GM18868 (cell line): ENCODE measurements at regions not wholly inside any gene's neighbourhood (a gene's known extent, or its start where the extent isn't known, plus 50 kb on each side); places are given as distances from the start of the nearest gene placed in this dataset.

ENCODE experiments used
- ATAC-seq: cut with Tn5 transposase; IDR thresholded peaks from one replicate; pipeline ENCODE4 v1.9.1; 2021; ENCODE audit warnings: mild to moderate bottlenecking, moderate library complexity; ENCODE audit not compliant: unreplicated experiment

GRCh38 chr12:77504466-77504865 lies 326.2 kb upstream of the NAV3 start:
- ATAC-seq, result no peak

- no peak for ATAC-seq
Observed at GRCh38 chr12:77500089-77500488, 330.6 kb upstream of the NAV3 start.

- no peak for ATAC-seq
Observed at GRCh38 chr12:77497647-77498046, 333.0 kb upstream of the NAV3 start.

- no peak for ATAC-seq
Observed at GRCh38 chr12:77496714-77497113, 334.0 kb upstream of the NAV3 start.

GRCh38 chr12:77494296-77494695 lies 336.4 kb upstream of the NAV3 start:
- ATAC-seq, result no peak

- ATAC-seq, result no peak
Observed at GRCh38 chr12:77493302-77494168, 337.2 kb upstream of the NAV3 start.

- ATAC-seq, result no peak
Observed at GRCh38 chr12:77492536-77492935, 338.2 kb upstream of the NAV3 start.

- no peak for ATAC-seq
Observed at GRCh38 chr12:77489331-77489970, 341.2 kb upstream of the NAV3 start.

GRCh38 chr12:77488041-77488620 lies 342.6 kb upstream of the NAV3 start:
- ATAC-seq, result no peak

- ATAC-seq, result no peak
Observed at GRCh38 chr12:77486872-77487271, 343.8 kb upstream of the NAV3 start.

- ATAC-seq, result no peak
Observed at GRCh38 chr12:77485961-77486854, 344.5 kb upstream of the NAV3 start.

GRCh38 chr12:77481687-77482086 lies 349.0 kb upstream of the NAV3 start:
- ATAC-seq, result no peak

GRCh38 chr12:77477907-77478533 lies 352.7 kb upstream of the NAV3 start:
- no peak for ATAC-seq

- ATAC-seq, result no peak
Observed at GRCh38 chr12:77471801-77472200, 358.9 kb upstream of the NAV3 start.

GRCh38 chr12:77469578-77470333 lies 360.9 kb upstream of the NAV3 start:
- no peak for ATAC-seq

GRCh38 chr12:77442633-77443032 lies 377.3 kb upstream of the E2F7 start:
- no peak for ATAC-seq

GRCh38 chr12:77439749-77440148 lies 374.4 kb upstream of the E2F7 start:
- ATAC-seq, result no peak

GRCh38 chr12:77438644-77439043 lies 373.3 kb upstream of the E2F7 start:
- ATAC-seq, result no peak

GRCh38 chr12:77437206-77437605 lies 371.8 kb upstream of the E2F7 start:
- ATAC-seq, result no peak
